ENCODE measurements at regions not wholly inside any gene's neighbourhood (a gene's known extent, or its start where the extent isn't known, plus 50 kb on each side); places are given as distances from the start of the nearest gene placed in this dataset.

GRCh38 chr1:220375715-220376114 lies 103.5 kb upstream of the RAB3GAP2 start:
- TF ChIP-seq CTCF (conservative IDR thresholded peaks at IDR 0.05; ENCODE audit: low read length) (no peak), EZH2phosphoT487 (IDR thresholded peaks at IDR 0.05; ENCODE audit: borderline replicate concordance, low read depth, low read length) (no peak)

All from OCI-LY7 (cell line).